Endothelial cell of umbilical vein (primary cell): ENCODE measurements at regions not wholly inside any gene's neighbourhood (a gene's known extent, or its start where the extent isn't known, plus 50 kb on each side); places are given as distances from the start of the nearest gene placed in this dataset.

Experiments used
- BruUV-seq: library from RNA; stranded (reverse); fragments of 400-500 nt; replicated peaks from 2 replicates; lab custom pipeline; 2021; lab: Mats Ljungman, UMichigan
- CTCF ChIA-PET: fragments of 300-600, 350-600 bp; sonication (Branson Sonifier 250); formaldehyde crosslinking; loops from one replicate; lab custom pipeline; 2021; ENCODE audit warnings: antibody characterized with exemption, inconsistent platforms; lab: Charles Lee
- POLR2A ChIA-PET: fragments of 300-600, 350-600 bp; sonication (Branson Sonifier 250); formaldehyde crosslinking; loops from one replicate; lab custom pipeline; 2021; ENCODE audit warnings: antibody characterized with exemption, inconsistent platforms; lab: Charles Lee
- DNase-seq: peaks from one replicate; pipeline ENCODE4 v3.0.0-alpha.2; 2011; ENCODE audit warnings: low read depth, low spot score
- FAIRE-seq: peaks from 2 replicates; lab custom pipeline; 2011; peaks lifted over from hg19 to GRCh38; lab: Jason Lieb, UNC
- H2AFZ ChIP-seq: 2 replicates; pipeline ENCODE4 v1.6.0; 2012; ENCODE audit warnings: low read depth, low read length, control low read depth, inconsistent platforms
- H3K27ac ChIP-seq: 2 replicates; pipeline ENCODE4 v1.5.1; 2011; ENCODE audit warnings: low read depth, mild to moderate bottlenecking, control low read depth, low read length, moderate library complexity; ENCODE audit not compliant: insufficient read depth
- H3K27me3 ChIP-seq, 2 experiments: 2 replicates each; pipeline versions ENCODE4 v1.6.0 to v1.6.1; 2011; ENCODE audit warnings: low read length in 2 of 2, mixed read lengths in 1 of 2; ENCODE audit not compliant: control insufficient read depth in 2 of 2, insufficient read depth in 2 of 2
- H3K36me3 ChIP-seq, 2 experiments: 2 replicates in 1 of 2; 3 replicates in 1 of 2; pipeline ENCODE4 v1.5.1; 2011; ENCODE audit warnings: low read length in 2 of 2, mild to moderate bottlenecking in 1 of 2, moderate library complexity in 1 of 2; ENCODE audit not compliant: control insufficient read depth in 2 of 2, insufficient read depth in 2 of 2; ENCODE audit errors: extremely low read depth in 1 of 2
- H3K4me1 ChIP-seq: 3 replicates; pipeline ENCODE4 v1.5.1; 2011; ENCODE audit warnings: mild to moderate bottlenecking, low read length; ENCODE audit not compliant: control insufficient read depth, insufficient read depth; ENCODE audit errors: extremely low read depth
- H3K4me2 ChIP-seq: 2 replicates; pipeline ENCODE4 v1.6.1; 2011; ENCODE audit warnings: low read length, control low read depth, mixed read lengths; ENCODE audit not compliant: insufficient read depth
- H3K4me3 ChIP-seq, 3 experiments: fragments of 200-600 bp in 1 of 3; sonication (generic), shearing (Covaris generic) in 1 of 3; replicated peaks in 1 of 3; 2 replicates each; pipeline ENCODE4 v1.5.1; 2011 to 2016; ENCODE audit warnings: control low read depth in 3 of 3, low read length in 3 of 3, mild to moderate bottlenecking in 2 of 3, inconsistent platforms in 1 of 3, low read depth in 1 of 3, moderate library complexity in 1 of 3; ENCODE audit not compliant: insufficient read depth in 1 of 3
- H3K79me2 ChIP-seq: 2 replicates; pipeline ENCODE4 v1.6.0; 2012; ENCODE audit warnings: low read length, inconsistent platforms; ENCODE audit not compliant: control insufficient read depth, insufficient read depth
- H3K9ac ChIP-seq: replicated peaks from 2 replicates; pipeline ENCODE3; 2011; ENCODE audit warnings: low read length, control low read depth; ENCODE audit not compliant: insufficient read depth; ENCODE audit errors: extremely low read depth
- H3K9me1 ChIP-seq: replicated peaks from 3 replicates; pipeline ENCODE4 v1.6.0; 2011; ENCODE audit warnings: mild to moderate bottlenecking, low read length; ENCODE audit not compliant: control insufficient read depth, insufficient read depth; ENCODE audit errors: extremely low read depth
- H3K9me3 ChIP-seq: replicated peaks from 2 replicates; pipeline ENCODE4 v1.5.1; 2012; ENCODE audit warnings: low read length, inconsistent platforms; ENCODE audit not compliant: control insufficient read depth, insufficient read depth
- H4K20me1 ChIP-seq: replicated peaks from 2 replicates; pipeline ENCODE3; 2011; ENCODE audit warnings: mild to moderate bottlenecking, low read length; ENCODE audit not compliant: control insufficient read depth, insufficient read depth; ENCODE audit errors: extremely low read depth
- EZH2 ChIP-seq: IDR thresholded peaks from 2 replicates; pipeline ENCODE4 v1.6.1; 2012; ENCODE audit warnings: borderline replicate concordance, low read depth, mild to moderate bottlenecking, moderate library complexity, low read length, inconsistent platforms; ENCODE audit not compliant: severe bottlenecking
- GATA2 ChIP-seq: IDR thresholded peaks from 2 replicates; pipeline ENCODE4 v1.7.0; 2011; ENCODE audit warnings: low read depth, mild to moderate bottlenecking, moderate library complexity, mixed read lengths, low read length; ENCODE audit not compliant: insufficient read length, insufficient read depth
- POLR2A ChIP-seq: IDR thresholded peaks from 2 replicates; pipeline ENCODE4 v1.6.1; 2012; ENCODE audit warnings: low read depth, mild to moderate bottlenecking, control low read depth, low read length
- POLR2AphosphoS5 ChIP-seq: IDR thresholded peaks from 2 replicates; pipeline ENCODE4 v1.6.1; 2012; ENCODE audit warnings: low read depth, mild to moderate bottlenecking, control low read depth, low read length, moderate library complexity; ENCODE audit not compliant: insufficient read depth
- dilution Hi-C: fragments of 300-500 bp; cut with MboI; formaldehyde crosslinking; loops from one replicate; pipeline ENCODE4 v1.15.0; 2019; ENCODE audit warnings: low sequenced_read_pairs; ENCODE audit not compliant: extremely low pct_ligation_motif_present
- intact Hi-C: fragments of 100-400 bp; cut with micrococcal nuclease; formaldehyde crosslinking; loops from one replicate; pipeline ENCODE4 v1.10.0; 2022

DNA sequence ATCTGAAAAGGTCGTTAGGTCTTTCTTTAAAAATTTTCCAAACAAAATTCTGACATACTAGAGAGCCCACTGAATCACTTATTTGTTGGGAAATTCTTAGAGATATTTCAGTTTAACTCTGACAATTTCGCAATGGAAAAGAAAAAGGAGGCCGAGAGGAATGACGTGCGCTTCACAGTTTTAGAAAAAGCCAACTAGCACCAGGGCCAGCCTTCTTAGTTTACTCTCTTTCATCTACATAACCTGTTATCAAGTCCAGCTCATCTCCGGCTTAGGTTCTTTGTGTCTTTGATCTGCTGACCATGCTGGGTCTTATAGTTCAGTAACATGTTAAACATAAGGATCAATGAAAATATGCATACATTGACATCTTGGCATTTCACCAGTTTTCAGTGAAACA is 201.7 kb upstream of the TAS2R1 start:
- Histone ChIP-seq H3K9ac (no peak overlapping the region), H3K9me1 (no peaks in the 10 kb centered on the region), H3K27ac (no peak overlapping the region), H3K4me1 (no peaks in the 10 kb centered on the region), H3K4me2 (no peak overlapping the region), H3K4me3 (no peak overlapping the region), H4K20me1 (no peaks in the 10 kb centered on the region), H3K27me3 (no peaks in the 10 kb centered on the region), H3K9me3 (no peaks in the 10 kb centered on the region), H3K79me2 (no peaks in the 10 kb centered on the region), H2AFZ (no peak overlapping the region), H3K36me3 (no peaks in the 10 kb centered on the region)
- no peak for FAIRE-seq
- POLR2A ChIA-PET, result no interaction called here
- DNase-seq, result no peak
- dilution Hi-C loops (no loop called here), intact Hi-C loops (no loop called here)
- CTCF ChIA-PET, result no interaction called here
- no peak for TF ChIP-seq EZH2
- no peak for TF ChIP-seq POLR2A
- no peak for TF ChIP-seq GATA2
- BruUV-seq, result no TSS peak

DNA sequence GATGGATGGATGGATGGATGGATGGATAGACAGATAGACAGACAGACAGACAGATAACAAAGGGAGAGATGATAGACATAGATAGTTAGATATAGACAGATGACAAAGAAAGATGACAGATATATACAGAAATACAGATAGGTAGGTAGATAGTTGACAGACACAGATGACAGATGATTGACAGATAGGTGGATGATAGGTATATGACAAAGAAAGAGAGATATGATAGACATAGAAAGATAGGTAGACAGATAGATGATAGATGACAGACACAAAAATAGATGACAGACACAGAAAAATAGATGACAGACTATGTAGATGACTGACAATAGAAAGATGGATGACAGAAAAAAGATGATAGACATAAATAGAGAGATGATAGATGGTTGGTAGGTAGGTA is 200.0 kb upstream of the TAS2R1 start:
- Histone ChIP-seq H3K36me3 (no peaks in the 10 kb centered on the region), H3K27ac (no peak overlapping the region), H4K20me1 (no peaks in the 10 kb centered on the region), H3K4me2 (no peak overlapping the region), H2AFZ (no peak overlapping the region), H3K9me3 (no peaks in the 10 kb centered on the region), H3K9me1 (no peaks in the 10 kb centered on the region), H3K4me1 (no peaks in the 10 kb centered on the region), H3K79me2 (no peaks in the 10 kb centered on the region), H3K9ac (no peak overlapping the region), H3K4me3 (no peak overlapping the region), H3K27me3 (no peaks in the 10 kb centered on the region)
- DNase-seq, result no peak
- BruUV-seq, result no TSS peak
- dilution Hi-C loops (no loop called here), intact Hi-C loops (no loop called here)
- ChIA-PET POLR2A (no interaction called here), CTCF (no interaction called here)
- TF ChIP-seq POLR2AphosphoS5 (no peak), GATA2 (no peak)
- FAIRE-seq, result no peak
